ENCODE measurements at regions not wholly inside any gene's neighbourhood (a gene's known extent, or its start where the extent isn't known, plus 50 kb on each side); places are given as distances from the start of the nearest gene placed in this dataset.

DNA sequence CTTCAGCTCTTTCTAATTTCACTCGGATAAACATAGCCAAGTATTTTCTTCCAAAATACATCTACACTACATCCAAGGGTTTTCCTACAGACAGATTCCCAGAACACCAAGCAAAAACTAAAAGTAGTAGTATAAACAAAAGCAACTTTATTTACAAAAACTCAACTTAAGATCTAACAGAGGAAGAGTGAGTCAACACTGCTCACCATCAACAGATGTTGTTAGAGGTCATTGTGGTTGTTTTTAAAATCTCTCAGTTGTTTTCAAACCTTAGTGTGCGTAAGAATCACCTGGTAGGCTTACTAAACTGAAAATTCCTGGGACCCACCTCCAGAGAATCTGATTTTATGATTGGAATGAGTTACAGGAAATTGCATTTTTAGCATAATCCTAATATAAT is 631.7 kb upstream of the SGCG start:
- DNase-seq (ENCODE audit: low read depth in 2 of 3, low spot score in 2 of 3) = no peak

DNA sequence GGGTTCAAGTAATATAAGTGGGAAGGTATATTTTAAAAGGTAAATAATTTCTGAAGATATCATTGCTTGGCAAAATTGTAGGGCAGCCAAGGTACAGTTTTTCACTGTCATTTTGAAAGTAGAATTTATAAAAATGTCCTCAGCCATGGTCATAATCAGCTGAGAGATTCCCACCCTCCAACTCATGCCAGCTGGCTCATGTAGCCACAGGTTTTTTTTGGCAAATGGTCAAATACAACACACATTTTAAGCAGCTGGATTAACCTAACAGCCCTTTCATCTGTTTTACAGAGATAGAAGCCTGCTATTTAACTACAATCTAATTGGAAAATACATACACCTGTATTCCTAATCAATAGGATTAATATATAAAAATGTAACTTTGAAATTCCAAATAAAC is 619.2 kb upstream of the SGCG start:
- DNase-seq (ENCODE audit: low read depth in 2 of 3, low spot score in 2 of 3) = no peak

- no peak for DNase-seq (ENCODE audit: low read depth in 2 of 3, low spot score in 2 of 3)
These were observed 618.7 kb upstream of the SGCG start for GRCh38 chr13:22562116-22562515.

GRCh38 chr13:22563272-22563671 is 617.5 kb upstream of the SGCG start:
- no peak for DNase-seq (ENCODE audit: low read depth in 2 of 3, low spot score in 2 of 3)

DNA sequence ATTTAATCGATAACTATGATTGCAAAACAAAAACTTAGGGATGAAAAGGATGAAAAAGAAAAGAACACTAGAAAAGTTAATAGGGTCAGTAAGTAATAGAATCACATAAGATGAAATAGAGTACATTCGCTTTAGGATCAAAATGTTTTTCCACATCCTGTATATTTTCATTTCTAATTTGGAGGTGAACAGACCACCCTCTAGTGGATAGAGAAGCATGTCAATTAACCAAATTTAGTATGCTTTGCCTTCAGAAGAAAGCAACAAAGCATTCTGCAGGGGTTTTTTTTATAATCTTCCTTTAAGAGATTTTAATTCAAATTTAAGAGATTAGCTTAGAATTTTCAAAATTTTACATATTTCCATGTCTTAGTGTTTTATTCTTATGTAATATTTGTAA is 611.0 kb upstream of the SGCG start:
- no peak for DNase-seq (ENCODE audit: low read depth in 2 of 3, low spot score in 2 of 3)

- no peak for DNase-seq (ENCODE audit: low read depth in 2 of 3, low spot score in 2 of 3)
These were observed 590.9 kb upstream of the SGCG start for GRCh38 chr13:22589880-22590279.

- no peak for DNase-seq (ENCODE audit: low read depth in 2 of 3, low spot score in 2 of 3)
These were observed 588.3 kb upstream of the SGCG start for GRCh38 chr13:22592515-22592914.

DNA sequence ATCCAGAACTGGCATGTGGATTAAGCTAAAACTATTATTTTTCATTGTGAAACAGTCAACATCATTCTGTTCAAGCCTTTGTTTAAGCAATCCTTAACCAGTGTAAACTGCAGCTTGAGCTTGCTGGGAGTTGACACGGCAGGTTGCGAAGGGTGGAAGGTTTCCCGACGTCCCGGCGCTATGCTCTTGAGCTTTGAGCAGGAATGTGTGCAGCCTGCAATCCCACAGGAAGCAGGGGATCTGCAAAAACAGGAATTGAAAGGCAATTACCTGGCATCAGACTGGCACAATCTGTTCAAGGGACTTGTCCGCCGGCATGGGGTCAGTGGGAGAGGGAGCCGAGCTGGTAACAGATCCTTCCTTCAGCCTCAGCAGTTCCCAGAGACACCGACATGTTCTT is 586.7 kb upstream of the SGCG start:
- no peak for DNase-seq (ENCODE audit: low read depth in 2 of 3, low spot score in 2 of 3)

DNA sequence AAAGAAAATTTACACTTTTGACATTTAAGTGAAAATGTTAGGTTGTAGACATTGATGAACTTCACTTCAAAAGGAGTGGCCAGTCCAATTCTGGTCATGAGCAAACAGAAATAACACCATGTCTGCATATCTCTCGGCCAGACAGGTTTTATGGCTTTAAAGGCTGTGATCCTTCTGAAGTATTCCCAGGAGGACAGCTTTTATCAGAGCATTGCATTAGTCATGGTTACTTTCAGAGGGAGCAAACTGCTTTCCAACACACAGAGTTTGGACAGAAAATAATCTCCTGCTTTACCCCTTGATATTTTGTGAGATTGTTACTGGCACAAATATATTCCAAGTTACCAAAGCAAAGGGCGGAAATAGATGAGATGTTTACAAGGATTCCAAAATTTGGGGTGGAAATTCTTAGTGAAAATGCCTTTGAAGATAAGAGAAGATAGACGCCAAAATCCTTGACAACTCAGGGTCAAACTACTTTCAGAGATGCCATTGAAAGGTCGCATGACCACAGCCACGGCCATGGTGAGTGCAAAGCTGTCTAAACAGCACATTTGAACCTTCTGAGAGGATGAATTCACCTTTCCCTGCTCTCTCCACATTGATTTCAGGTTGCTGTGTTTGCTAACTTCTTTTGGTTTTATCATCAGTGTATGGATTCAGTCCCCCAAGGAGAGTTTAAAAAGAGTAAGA is 584.5 kb upstream of the SGCG start:
- no peak for DNase-seq (ENCODE audit: low read depth in 2 of 3, low spot score in 2 of 3)

DNA sequence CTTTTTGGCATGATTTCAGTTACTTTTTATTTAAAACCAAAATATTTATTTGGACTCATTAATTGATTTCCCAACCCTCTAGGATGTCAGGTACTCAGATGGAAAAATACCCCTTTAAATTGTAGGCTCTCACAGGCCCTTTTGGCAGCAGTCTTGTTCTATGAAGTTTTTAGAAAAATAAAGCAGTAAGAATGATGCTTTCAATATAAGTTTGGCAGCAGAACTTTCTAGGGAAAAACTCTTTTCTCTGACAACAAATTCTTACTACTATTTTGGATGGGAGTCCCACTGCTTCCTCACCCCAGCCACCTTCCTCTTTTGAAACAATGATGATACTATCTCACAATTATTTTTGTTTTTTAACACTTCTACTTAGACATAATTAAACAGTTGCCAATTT is 581.6 kb upstream of the SGCG start:
- no peak for DNase-seq (ENCODE audit: low read depth in 2 of 3, low spot score in 2 of 3)

DNA sequence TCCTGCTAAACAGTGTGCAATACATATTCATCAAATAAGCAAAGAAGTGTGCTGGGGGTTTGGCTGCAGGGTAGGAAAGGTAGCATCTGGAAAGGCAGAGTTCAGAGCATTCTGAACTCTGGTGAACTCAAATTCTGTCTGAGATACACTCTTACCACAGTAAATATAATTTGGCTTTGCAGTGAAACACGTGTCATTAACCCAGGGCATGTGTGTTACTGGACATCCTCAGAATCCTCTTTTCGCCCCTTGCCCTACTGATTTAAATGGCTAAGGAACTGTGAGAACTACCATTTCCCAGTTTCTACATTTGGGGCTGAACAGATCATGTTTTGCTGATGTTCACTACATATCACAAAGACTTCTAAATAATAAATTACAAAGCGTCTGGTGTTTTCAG is 562.8 kb upstream of the SGCG start:
- no peak for DNase-seq (ENCODE audit: low read depth in 2 of 3, low spot score in 2 of 3)

DNA sequence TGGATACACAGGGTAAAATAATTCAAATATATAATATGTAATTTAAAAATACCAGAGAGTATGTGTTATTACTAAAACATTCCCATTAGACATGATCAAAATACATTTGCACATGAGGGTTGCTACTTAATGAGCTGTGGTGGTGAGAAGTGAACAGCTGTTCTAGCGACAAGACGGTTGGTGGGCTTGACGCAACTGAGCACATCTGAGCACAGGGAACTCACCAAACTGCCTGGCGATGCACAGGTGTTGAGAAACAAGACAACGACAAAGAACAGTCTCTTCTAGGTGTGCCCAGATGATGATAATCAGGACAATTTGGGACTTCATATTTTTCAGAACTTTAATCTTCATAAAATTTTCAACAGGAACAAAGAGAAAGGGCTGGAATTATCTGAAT is 555.1 kb upstream of the SGCG start:
- no peak for DNase-seq (ENCODE audit: low read depth in 2 of 3, low spot score in 2 of 3)

- DNase-seq (ENCODE audit: low read depth in 2 of 3, low spot score in 2 of 3) = no peak
These were observed 551.4 kb upstream of the SGCG start for GRCh38 chr13:22629374-22629773.

DNA sequence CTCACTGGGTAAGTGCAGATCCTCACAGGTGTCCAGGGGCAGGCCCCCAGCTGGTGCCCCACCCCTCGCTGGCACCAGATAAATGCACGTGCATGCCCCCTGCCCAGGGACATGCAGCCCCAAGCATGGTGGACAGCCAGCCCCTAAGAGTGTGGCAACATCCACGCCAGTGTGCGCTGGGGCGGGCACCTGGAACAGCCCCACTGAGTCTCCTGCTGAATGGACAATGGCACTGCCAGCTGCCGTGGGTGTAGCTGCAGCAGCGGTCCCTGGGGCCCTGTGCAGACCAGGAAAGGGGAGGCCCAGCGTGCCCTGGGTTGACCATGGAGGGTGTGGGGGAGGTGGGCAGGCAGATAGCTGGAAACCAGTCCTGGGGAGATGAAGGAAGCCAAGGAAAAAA is 538.7 kb upstream of the SGCG start:
- DNase-seq (ENCODE audit: low read depth in 2 of 3, low spot score in 2 of 3) = no peak

DNA sequence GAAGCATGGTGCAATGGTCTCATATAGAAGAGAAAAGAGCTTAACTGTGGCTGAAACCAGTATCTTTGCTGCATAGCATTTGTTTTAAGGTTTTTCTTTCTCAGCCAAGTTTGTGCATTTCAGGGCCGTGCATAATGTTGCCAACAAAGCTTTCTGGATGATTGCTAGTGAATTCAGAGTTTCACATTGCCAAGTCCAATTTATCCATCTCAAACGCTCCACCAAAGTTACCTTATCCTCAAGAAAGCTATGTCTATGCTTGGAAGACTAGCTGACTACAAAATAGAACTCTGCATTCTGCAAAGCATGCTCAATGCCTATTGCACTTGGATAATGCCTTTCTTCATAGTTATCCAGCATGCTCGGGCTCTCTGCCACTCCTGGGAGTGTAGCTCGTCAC is 535.8 kb upstream of the SGCG start:
- no peak for DNase-seq (ENCODE audit: low read depth in 2 of 3, low spot score in 2 of 3)

DNA sequence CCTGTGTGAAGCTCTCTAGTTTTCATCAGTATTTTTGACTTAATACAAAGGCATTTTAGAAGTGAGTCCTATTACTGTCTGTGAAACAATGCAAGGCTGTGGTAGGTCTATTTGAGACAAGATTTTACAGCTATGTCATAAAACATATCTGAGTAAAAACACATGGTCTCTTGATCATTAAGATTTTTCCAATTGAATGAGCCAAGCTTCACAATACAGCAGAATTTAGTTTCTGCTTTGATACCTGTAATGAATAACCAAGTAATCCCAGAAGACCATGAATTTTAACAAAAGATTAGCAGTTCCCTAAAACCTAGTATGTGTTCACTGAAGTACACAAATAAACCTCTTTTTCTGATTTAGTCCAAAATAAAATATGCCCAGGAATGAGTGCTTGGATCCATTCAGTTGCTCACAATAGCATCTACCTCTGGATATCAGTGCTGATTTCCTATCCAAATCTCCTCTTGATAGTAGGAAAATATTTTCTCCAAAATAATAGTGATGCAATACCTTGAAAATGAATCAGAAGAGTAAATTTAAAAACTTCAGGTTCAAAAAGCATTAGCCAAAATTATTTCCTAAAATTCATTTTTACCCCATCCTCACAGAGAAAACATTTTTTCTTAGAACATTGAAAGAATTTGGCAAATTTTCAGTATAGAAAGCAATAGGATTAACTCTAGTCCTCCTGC is 533.5 kb upstream of the SGCG start:
- no peak for DNase-seq (ENCODE audit: low read depth in 2 of 3, low spot score in 2 of 3)

- DNase-seq (ENCODE audit: low read depth in 2 of 3, low spot score in 2 of 3) = no peak
These were observed 532.4 kb upstream of the SGCG start for GRCh38 chr13:22648320-22648801.

DNA sequence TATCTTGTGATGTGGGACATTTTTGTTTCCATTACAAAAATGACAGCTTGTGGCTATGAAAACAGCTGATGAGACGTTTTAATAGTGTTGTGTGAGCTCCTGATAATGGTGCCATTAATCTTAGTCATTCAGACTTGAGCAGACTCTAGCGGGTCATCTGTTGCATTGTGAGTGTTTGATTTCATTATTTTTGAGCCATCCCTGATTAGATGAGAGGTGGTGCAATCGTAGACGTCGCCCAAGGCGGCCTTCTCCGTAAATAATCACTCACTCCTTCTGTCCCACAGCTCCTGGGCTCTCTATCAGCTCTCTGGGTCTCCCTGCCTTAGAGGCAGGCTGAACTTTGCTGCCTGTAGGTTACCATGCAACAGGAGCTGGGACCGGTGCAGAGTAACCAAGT is 528.0 kb upstream of the SGCG start:
- DNase-seq (ENCODE audit: low read depth in 2 of 3, low spot score in 2 of 3) = no peak

GRCh38 chr13:22653866-22654265 is 526.9 kb upstream of the SGCG start:
- DNase-seq (ENCODE audit: low read depth in 2 of 3, low spot score in 2 of 3) = no peak

- DNase-seq (ENCODE audit: low read depth in 2 of 3, low spot score in 2 of 3) = no peak
These were observed 525.5 kb upstream of the SGCG start for GRCh38 chr13:22655106-22655852.

DNA sequence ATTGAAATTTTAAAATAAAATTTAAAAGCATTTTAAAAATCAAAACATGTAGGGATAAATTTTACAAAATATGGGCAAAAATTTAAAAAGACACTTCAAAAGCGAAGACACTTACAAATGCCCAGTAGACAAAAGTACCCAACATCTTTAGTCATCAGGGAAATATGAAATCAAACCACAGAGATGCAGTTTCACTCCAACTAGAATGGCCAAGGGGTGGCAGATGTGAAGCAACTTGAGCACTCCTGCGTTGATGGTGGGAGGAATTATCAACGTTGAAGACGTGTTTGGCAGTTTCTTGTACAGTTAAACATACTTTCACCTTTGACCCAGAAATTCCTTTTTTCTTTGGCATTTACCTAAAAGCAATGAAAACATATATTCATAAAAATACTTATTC is 518.0 kb upstream of the SGCG start:
- DNase-seq (ENCODE audit: low read depth in 2 of 3, low spot score in 2 of 3) = no peak

DNA sequence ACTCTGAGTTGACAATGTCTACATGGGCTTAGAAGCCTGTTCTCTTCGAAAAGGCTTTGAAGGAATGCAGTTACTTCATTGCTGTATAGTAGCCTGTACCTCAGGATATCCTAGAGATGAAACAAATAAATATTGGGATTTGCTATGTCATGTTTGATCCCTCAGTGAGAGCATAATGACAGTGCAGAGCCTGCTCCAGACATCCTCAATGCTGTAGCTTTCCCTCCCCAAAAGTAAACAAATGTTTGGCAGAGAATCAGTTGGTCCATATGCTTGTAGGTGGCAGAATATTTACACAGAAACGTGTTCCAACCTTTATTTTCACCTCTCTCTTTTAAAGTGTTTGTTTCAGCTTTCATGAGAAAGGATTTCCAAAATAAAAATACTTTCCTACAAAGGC is 515.3 kb upstream of the SGCG start:
- no peak for DNase-seq (ENCODE audit: low read depth in 2 of 3, low spot score in 2 of 3)
